ENCODE measurements at regions not wholly inside any gene's neighbourhood (a gene's known extent, or its start where the extent isn't known, plus 50 kb on each side); places are given as distances from the start of the nearest gene placed in this dataset.

GRCh38 chr1:232386721-232387510, 243.0 kb downstream of the SIPA1L2 start:
- DNase-seq (ENCODE audit: low read depth in 4 of 4, low spot score in 2 of 4): no peak

GRCh38 chr1:232386294-232386693, 243.6 kb downstream of the SIPA1L2 start:
- DNase-seq (ENCODE audit: low read depth in 4 of 4, low spot score in 2 of 4): no peak

GRCh38 chr1:232385221-232385620, 244.7 kb downstream of the SIPA1L2 start:
- no peak for DNase-seq (ENCODE audit: low read depth in 4 of 4, low spot score in 2 of 4)

GRCh38 chr1:232384171-232384883, 245.6 kb downstream of the SIPA1L2 start:
- no peak for DNase-seq (ENCODE audit: low read depth in 4 of 4, low spot score in 2 of 4)

- no peak for DNase-seq (ENCODE audit: low read depth in 4 of 4, low spot score in 2 of 4)
Observed at GRCh38 chr1:232383455-232384123, 246.3 kb downstream of the SIPA1L2 start.

- no peak for DNase-seq (ENCODE audit: low read depth in 4 of 4, low spot score in 2 of 4)
Observed at GRCh38 chr1:232382671-232383070, 247.3 kb downstream of the SIPA1L2 start.

- no peak for DNase-seq (ENCODE audit: low read depth in 4 of 4, low spot score in 2 of 4)
Observed at GRCh38 chr1:232381394-232382100, 248.4 kb downstream of the SIPA1L2 start.

GRCh38 chr1:232380596-232380995, 249.3 kb downstream of the SIPA1L2 start:
- DNase-seq (ENCODE audit: low read depth in 4 of 4, low spot score in 2 of 4): no peak

- no peak for DNase-seq (ENCODE audit: low read depth in 4 of 4, low spot score in 2 of 4)
Observed at GRCh38 chr1:232380131-232380530, 249.8 kb downstream of the SIPA1L2 start.

- no peak for DNase-seq (ENCODE audit: low read depth in 4 of 4, low spot score in 2 of 4)
Observed at GRCh38 chr1:232379063-232379434, 250.9 kb downstream of the SIPA1L2 start.

- no peak for DNase-seq (ENCODE audit: low read depth in 4 of 4, low spot score in 2 of 4)
Observed at GRCh38 chr1:232378266-232379062, 251.5 kb downstream of the SIPA1L2 start.

GRCh38 chr1:232377494-232377770, 252.5 kb downstream of the SIPA1L2 start:
- DNase-seq (ENCODE audit: low read depth in 4 of 4, low spot score in 2 of 4): no peak

- no peak for DNase-seq (ENCODE audit: low read depth in 4 of 4, low spot score in 2 of 4)
Observed at GRCh38 chr1:232376632-232377493, 253.1 kb downstream of the SIPA1L2 start.

GRCh38 chr1:232372841-232373440, 257.0 kb downstream of the SIPA1L2 start:
- no peak for DNase-seq (ENCODE audit: low read depth in 4 of 4, low spot score in 2 of 4)

GRCh38 chr1:232372431-232372830, 257.5 kb downstream of the SIPA1L2 start:
- no peak for DNase-seq (ENCODE audit: low read depth in 4 of 4, low spot score in 2 of 4)

GRCh38 chr1:232369451-232370296, 260.3 kb downstream of the SIPA1L2 start:
- no peak for DNase-seq (ENCODE audit: low read depth in 4 of 4, low spot score in 2 of 4)

- no peak for DNase-seq (ENCODE audit: low read depth in 4 of 4, low spot score in 2 of 4)
Observed at GRCh38 chr1:232368821-232369321, 261.1 kb downstream of the SIPA1L2 start.

- DNase-seq (ENCODE audit: low read depth in 4 of 4, low spot score in 2 of 4): no peak
Observed at GRCh38 chr1:232367293-232367692, 262.6 kb downstream of the SIPA1L2 start.
